Endothelial cell of umbilical vein (primary cell): ENCODE measurements at regions not wholly inside any gene's neighbourhood (a gene's known extent, or its start where the extent isn't known, plus 50 kb on each side); places are given as distances from the start of the nearest gene placed in this dataset.

Source experiments
- BruUV-seq: library from RNA; stranded (reverse); fragments of 400-500 nt; replicated peaks from 2 replicates; lab custom pipeline; 2021; lab: Mats Ljungman, UMichigan
- CTCF ChIA-PET: fragments of 300-600, 350-600 bp; sonication (Branson Sonifier 250); formaldehyde crosslinking; loops from one replicate; lab custom pipeline; 2021; ENCODE audit warnings: antibody characterized with exemption, inconsistent platforms; lab: Charles Lee
- POLR2A ChIA-PET: fragments of 300-600, 350-600 bp; sonication (Branson Sonifier 250); formaldehyde crosslinking; loops from one replicate; lab custom pipeline; 2021; ENCODE audit warnings: antibody characterized with exemption, inconsistent platforms; lab: Charles Lee
- DNase-seq: peaks from one replicate; pipeline ENCODE4 v3.0.0-alpha.2; 2011; ENCODE audit warnings: low read depth, low spot score
- FAIRE-seq: peaks from 2 replicates; lab custom pipeline; 2011; peaks lifted over from hg19 to GRCh38; lab: Jason Lieb, UNC
- H2AFZ ChIP-seq: 2 replicates; pipeline ENCODE4 v1.6.0; 2012; ENCODE audit warnings: low read depth, low read length, control low read depth, inconsistent platforms
- H3K27ac ChIP-seq: 2 replicates; pipeline ENCODE4 v1.5.1; 2011; ENCODE audit warnings: low read depth, mild to moderate bottlenecking, control low read depth, low read length, moderate library complexity; ENCODE audit not compliant: insufficient read depth
- H3K27me3 ChIP-seq, 2 experiments: 2 replicates each; pipeline versions ENCODE4 v1.6.0 to v1.6.1; 2011; ENCODE audit warnings: low read length in 2 of 2, mixed read lengths in 1 of 2; ENCODE audit not compliant: control insufficient read depth in 2 of 2, insufficient read depth in 2 of 2
- H3K36me3 ChIP-seq, 2 experiments: 2 replicates in 1 of 2; 3 replicates in 1 of 2; pipeline ENCODE4 v1.5.1; 2011; ENCODE audit warnings: low read length in 2 of 2, mild to moderate bottlenecking in 1 of 2, moderate library complexity in 1 of 2; ENCODE audit not compliant: control insufficient read depth in 2 of 2, insufficient read depth in 2 of 2; ENCODE audit errors: extremely low read depth in 1 of 2
- H3K4me1 ChIP-seq: 3 replicates; pipeline ENCODE4 v1.5.1; 2011; ENCODE audit warnings: mild to moderate bottlenecking, low read length; ENCODE audit not compliant: control insufficient read depth, insufficient read depth; ENCODE audit errors: extremely low read depth
- H3K4me2 ChIP-seq: 2 replicates; pipeline ENCODE4 v1.6.1; 2011; ENCODE audit warnings: low read length, control low read depth, mixed read lengths; ENCODE audit not compliant: insufficient read depth
- H3K4me3 ChIP-seq, 3 experiments: fragments of 200-600 bp in 1 of 3; sonication (generic), shearing (Covaris generic) in 1 of 3; replicated peaks in 1 of 3; 2 replicates each; pipeline ENCODE4 v1.5.1; 2011 to 2016; ENCODE audit warnings: control low read depth in 3 of 3, low read length in 3 of 3, mild to moderate bottlenecking in 2 of 3, inconsistent platforms in 1 of 3, low read depth in 1 of 3, moderate library complexity in 1 of 3; ENCODE audit not compliant: insufficient read depth in 1 of 3
- H3K79me2 ChIP-seq: 2 replicates; pipeline ENCODE4 v1.6.0; 2012; ENCODE audit warnings: low read length, inconsistent platforms; ENCODE audit not compliant: control insufficient read depth, insufficient read depth
- H3K9ac ChIP-seq: replicated peaks from 2 replicates; pipeline ENCODE3; 2011; ENCODE audit warnings: low read length, control low read depth; ENCODE audit not compliant: insufficient read depth; ENCODE audit errors: extremely low read depth
- H3K9me1 ChIP-seq: replicated peaks from 3 replicates; pipeline ENCODE4 v1.6.0; 2011; ENCODE audit warnings: mild to moderate bottlenecking, low read length; ENCODE audit not compliant: control insufficient read depth, insufficient read depth; ENCODE audit errors: extremely low read depth
- H3K9me3 ChIP-seq: replicated peaks from 2 replicates; pipeline ENCODE4 v1.5.1; 2012; ENCODE audit warnings: low read length, inconsistent platforms; ENCODE audit not compliant: control insufficient read depth, insufficient read depth
- H4K20me1 ChIP-seq: replicated peaks from 2 replicates; pipeline ENCODE3; 2011; ENCODE audit warnings: mild to moderate bottlenecking, low read length; ENCODE audit not compliant: control insufficient read depth, insufficient read depth; ENCODE audit errors: extremely low read depth
- CTCF ChIP-seq, 2 donors: IDR thresholded peaks; 1 replicate in 1 of 2; 2 replicates in 1 of 2; pipeline ENCODE4 v1.5.1; 2011; ENCODE audit warnings: low read length in 2 of 2, mild to moderate bottlenecking in 2 of 2, moderate library complexity in 2 of 2, control low read depth in 1 of 2, inconsistent platforms in 1 of 2, low read depth in 1 of 2; ENCODE audit not compliant: insufficient read depth in 1 of 2; ENCODE audit errors: extremely low read depth in 1 of 2
- FOS ChIP-seq: IDR thresholded peaks from 2 replicates; pipeline ENCODE4 v1.6.1; 2011; ENCODE audit warnings: mild to moderate bottlenecking, low read length, moderate library complexity, borderline replicate concordance; ENCODE audit not compliant: insufficient read depth
- GATA2 ChIP-seq: IDR thresholded peaks from 2 replicates; pipeline ENCODE4 v1.7.0; 2011; ENCODE audit warnings: low read depth, mild to moderate bottlenecking, moderate library complexity, mixed read lengths, low read length; ENCODE audit not compliant: insufficient read length, insufficient read depth
- MYC ChIP-seq: IDR thresholded peaks from one replicate; pipeline ENCODE4 v1.6.1; 2011; ENCODE audit warnings: mild to moderate bottlenecking, low read depth, low read length
- dilution Hi-C: fragments of 300-500 bp; cut with MboI; formaldehyde crosslinking; loops from one replicate; pipeline ENCODE4 v1.15.0; 2019; ENCODE audit warnings: low sequenced_read_pairs; ENCODE audit not compliant: extremely low pct_ligation_motif_present
- intact Hi-C: fragments of 100-400 bp; cut with micrococcal nuclease; formaldehyde crosslinking; loops from one replicate; pipeline ENCODE4 v1.10.0; 2022

DNA sequence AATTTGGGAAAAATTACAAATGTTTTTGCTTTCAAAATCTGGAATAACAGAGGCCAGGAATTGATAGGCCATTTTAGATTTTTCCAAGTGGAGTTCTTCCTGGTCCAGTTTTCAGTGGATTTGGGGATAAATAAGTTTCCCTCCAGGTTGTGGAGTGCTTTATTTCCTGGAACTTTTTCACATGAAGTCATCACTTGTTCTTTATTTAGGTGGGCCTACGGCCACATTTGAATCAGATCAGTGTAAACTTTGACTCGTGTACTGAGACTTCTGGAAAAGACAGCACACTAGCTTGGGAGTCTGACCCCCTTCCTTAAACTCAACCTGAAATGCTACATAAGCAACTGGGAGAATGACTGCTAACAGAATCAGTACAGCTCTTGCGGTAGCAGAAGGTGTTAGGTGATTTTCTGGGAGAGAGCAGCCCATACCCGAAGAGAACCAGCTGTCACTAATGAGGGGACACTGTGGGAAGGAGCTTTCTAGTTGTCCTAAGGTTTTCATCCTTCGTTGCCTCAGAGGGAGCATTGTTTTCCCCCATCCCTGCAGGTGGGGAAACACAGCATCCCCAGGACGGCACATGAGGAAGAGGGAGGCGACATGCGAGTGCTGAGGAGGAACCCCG lies 235.2 kb upstream of the FAT1 start:
- dilution Hi-C loops = no loop called here
- H4K20me1 ChIP-seq = no peaks in the 10 kb centered on the region
- no peak for TF ChIP-seq MYC
- no peak for TF ChIP-seq CTCF (IDR thresholded peaks at IDR 0.05; ENCODE audit: extremely low read depth in 1 of 2, insufficient read depth in 1 of 2, low read depth in 1 of 2, low read length in 2 of 2)
- no peak for TF ChIP-seq FOS
- TF ChIP-seq GATA2 = no peak
- no peak overlapping the region for H3K4me3 ChIP-seq
- ChIA-PET CTCF (no interaction called here), POLR2A (no interaction called here)
- H3K36me3 ChIP-seq = no peaks in the 10 kb centered on the region
- no peaks in the 10 kb centered on the region for H3K4me1 ChIP-seq
- intact Hi-C loops = no loop called here
- H3K9ac ChIP-seq = no peak overlapping the region
- no peak overlapping the region for H3K4me2 ChIP-seq
- DNase-seq (no peak), FAIRE-seq (no peak)
- no TSS peak for BruUV-seq
- H3K27ac ChIP-seq = no peak overlapping the region
- no peaks in the 10 kb centered on the region for H3K27me3 ChIP-seq
- no peaks in the 10 kb centered on the region for H3K79me2 ChIP-seq
- H3K9me3 ChIP-seq = no peaks in the 10 kb centered on the region
- H2AFZ ChIP-seq = no peak overlapping the region
- H3K9me1 ChIP-seq = no peaks in the 10 kb centered on the region
